HG03159 (cell line): ENCODE measurements at regions not wholly inside any gene's neighbourhood (a gene's known extent, or its start where the extent isn't known, plus 50 kb on each side); places are given as distances from the start of the nearest gene placed in this dataset.

Experiments
- ATAC-seq: cut with Tn5 transposase; IDR thresholded peaks from one replicate; pipeline ENCODE4 v1.9.1; 2021; ENCODE audit warnings: mild to moderate bottlenecking, moderate library complexity; ENCODE audit not compliant: unreplicated experiment

DNA sequence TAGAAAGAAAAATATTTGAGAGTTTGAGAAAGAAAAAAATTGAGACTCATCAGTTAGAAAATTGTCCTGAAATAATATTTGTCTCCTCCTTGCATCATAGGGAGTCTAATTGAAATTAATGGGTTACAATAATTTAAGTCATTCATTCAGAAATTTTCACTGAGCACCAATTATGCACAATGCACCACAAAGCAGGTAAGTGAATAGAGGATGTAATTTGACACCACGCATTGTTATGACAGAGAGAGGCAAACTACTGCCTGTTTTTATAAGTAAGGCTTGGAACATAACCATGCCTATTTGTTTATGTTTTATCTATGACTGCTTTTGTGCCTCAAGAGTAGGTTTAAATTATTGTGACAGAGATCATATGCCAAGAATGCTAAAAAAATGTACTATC lies 537.9 kb upstream of the FAT3 start:
- no peak for ATAC-seq

- no peak for ATAC-seq
Measured at GRCh38 chr11:91686281-91686680, 538.3 kb upstream of the FAT3 start.

- no peak for ATAC-seq
Measured at GRCh38 chr11:91673705-91674104, 550.9 kb upstream of the FAT3 start.

DNA sequence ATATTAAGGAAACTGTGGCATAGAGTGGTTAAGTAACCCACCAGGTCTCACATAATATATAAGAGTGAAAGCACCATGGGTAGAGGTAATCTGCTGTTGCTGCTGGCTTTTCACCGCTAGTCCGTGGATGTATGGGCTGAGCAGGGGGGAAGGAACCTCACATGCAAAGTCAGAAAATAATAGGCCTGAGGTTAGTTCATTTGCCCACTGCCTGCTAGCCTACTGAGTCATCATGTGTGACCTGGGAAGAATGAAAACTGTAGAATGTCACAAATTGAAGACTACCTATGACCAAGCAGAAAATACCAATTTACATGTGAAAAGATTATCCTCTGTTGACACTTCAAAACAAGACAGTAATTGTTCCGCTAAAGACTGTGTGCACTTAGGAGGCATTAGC lies 560.1 kb upstream of the FAT3 start:
- ATAC-seq = no peak

GRCh38 chr11:91660036-91660435 lies 564.6 kb upstream of the FAT3 start:
- no peak for ATAC-seq

- no peak for ATAC-seq
Measured at GRCh38 chr11:91654686-91655085, 569.9 kb upstream of the FAT3 start.

DNA sequence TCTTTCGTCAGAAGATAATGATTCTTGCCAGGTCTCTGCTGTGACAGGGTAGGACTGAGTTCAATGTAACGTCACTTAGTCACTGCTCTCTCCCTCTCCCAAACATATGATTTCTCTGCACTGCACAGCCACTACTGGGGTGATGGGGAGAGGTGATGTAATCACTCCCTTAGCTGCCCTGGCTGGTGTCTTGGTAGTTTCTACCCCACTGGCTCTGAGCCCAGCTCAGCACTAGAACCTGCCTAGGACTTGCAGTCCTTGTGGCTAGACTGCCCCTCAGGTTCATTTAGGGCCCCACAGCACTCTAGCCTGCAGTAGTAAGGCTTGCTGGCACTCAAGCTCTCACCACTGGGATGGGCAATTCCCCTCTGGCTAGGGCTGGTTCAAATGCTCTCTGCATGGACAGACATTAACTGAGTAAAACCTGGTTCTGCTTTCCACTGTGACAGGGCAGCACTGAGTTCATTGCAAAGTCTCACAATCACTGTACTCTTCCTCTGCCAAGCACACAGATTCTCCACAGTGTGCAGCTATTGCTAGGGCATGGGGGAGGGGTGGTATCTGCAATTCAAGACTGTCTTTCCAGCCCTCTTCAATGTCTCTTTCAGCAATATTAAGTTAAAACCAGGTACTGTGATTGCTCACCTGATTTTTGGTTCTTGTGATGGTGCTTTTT lies 571.4 kb upstream of the FAT3 start:
- no peak for ATAC-seq

DNA sequence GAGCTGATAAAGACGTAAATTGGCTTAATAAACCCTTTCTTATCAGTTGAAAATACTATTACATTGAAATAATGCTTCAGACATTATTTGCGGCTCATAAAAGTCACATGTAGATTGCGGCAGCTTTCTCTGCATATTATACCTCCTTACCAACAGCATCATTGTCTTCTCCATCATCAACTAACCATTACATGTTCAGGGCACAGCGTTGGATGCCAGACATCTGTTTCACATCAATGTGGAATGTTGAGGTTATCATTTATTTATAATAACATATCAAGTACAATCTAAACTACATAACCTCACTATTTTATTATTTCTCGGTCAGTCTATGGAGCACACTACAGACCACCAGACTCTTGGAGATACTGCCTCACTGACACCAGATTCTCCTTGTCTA lies 573.8 kb upstream of the FAT3 start:
- ATAC-seq = no peak

GRCh38 chr11:91641153-91641552 lies 583.5 kb upstream of the FAT3 start:
- ATAC-seq = no peak

DNA sequence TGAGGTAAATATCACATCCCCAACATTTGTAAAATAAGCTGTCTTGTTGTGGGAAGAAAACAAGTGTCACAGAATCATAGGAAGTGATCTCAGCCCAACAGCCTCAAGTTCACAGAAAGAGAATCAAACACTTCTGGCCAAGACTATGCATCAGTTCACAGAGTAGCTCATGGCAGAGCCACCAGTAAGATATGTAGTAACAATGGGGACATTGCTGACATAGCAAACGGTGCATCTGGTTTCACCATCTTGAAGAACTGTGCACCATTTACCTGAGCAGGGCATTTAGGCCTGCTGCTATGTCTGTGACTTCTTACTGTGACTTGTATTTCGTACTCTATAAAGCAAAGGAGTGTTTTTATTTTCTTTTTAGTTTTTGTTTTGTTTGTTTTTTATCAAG lies 585.3 kb upstream of the FAT3 start:
- no peak for ATAC-seq

GRCh38 chr11:91630916-91631673 lies 593.5 kb upstream of the FAT3 start:
- no peak for ATAC-seq

GRCh38 chr11:91625495-91625894 lies 599.1 kb upstream of the FAT3 start:
- ATAC-seq = no peak

GRCh38 chr11:91624021-91624420 lies 600.6 kb upstream of the FAT3 start:
- ATAC-seq = no peak

- no peak for ATAC-seq
Measured at GRCh38 chr11:91608677-91609076, 615.9 kb upstream of the FAT3 start.

- no peak for ATAC-seq
Measured at GRCh38 chr11:91596111-91596510, 628.5 kb upstream of the FAT3 start.

GRCh38 chr11:91591021-91591420 lies 633.6 kb upstream of the FAT3 start:
- no peak for ATAC-seq

DNA sequence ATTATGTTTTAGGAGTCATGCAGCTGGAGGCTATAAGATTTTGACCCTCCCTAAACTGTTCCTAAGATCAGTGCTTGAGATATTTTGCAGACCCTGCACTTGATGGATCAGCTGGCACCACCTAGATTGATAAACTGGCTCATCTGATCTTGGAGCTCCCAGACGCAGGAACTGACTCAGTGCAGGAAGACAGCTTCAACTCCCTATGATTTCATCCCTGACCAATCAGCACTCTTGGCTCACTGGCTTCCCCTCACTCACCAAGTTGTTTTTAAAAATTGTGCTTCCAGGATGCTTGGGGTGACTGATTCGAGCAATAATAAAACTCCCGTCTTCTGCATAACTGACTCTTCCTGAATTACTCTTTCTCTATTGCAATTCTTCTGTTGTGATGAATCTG lies 637.5 kb upstream of the FAT3 start:
- ATAC-seq = no peak

- ATAC-seq = no peak
Measured at GRCh38 chr11:91585035-91585801, 639.4 kb upstream of the FAT3 start.

GRCh38 chr11:91563176-91563575 lies 661.4 kb upstream of the FAT3 start:
- ATAC-seq = no peak

DNA sequence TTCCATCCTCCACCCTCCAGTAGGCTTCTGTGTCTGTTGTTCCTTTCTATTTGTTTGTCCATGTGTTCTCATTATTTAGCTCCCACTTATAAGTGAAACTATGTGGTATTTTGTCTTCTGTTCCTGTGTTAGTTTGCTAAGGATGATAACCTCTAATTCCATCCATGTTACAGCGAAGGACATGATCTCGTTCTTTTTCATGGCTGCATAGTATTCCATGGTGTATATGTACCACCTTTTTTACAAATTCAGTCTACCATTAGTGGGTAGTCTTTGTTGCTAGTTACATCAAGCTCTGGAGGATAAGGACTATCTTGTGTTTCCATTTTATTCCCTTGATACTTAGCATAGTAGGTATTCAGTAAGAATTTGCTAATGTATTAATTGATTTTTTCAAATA lies 664.2 kb upstream of the FAT3 start:
- ATAC-seq = no peak

- no peak for ATAC-seq
Measured at GRCh38 chr11:91538065-91538464, 686.6 kb upstream of the FAT3 start.

DNA sequence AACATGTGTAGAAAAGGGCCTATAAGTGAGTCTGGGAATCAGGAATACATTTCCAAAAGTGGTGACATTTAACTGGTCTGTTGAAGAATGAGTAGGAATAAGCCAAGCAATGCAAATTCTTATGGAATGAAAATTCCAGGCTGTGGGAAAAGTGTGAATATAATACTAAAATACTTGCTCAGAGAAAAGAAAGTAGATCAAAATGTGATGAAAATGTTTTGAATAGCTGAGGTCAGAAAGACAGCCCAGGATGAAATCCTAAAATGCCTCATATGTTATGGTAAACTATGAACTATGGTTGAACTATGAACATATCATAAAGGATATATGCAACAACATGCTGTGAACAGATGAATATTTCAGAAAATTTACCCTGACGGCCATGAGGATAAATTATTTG lies 688.3 kb upstream of the FAT3 start:
- no peak for ATAC-seq
